HL-60 (cell line): ENCODE measurements at regions not wholly inside any gene's neighbourhood (a gene's known extent, or its start where the extent isn't known, plus 50 kb on each side); places are given as distances from the start of the nearest gene placed in this dataset.

Experiments used
- GABPA ChIP-seq: IDR thresholded peaks from 2 replicates; pipeline ENCODE4 v1.6.1; 2012; ENCODE audit warnings: low read depth
- POLR2AphosphoS5 ChIP-seq: IDR thresholded peaks from 2 replicates; pipeline ENCODE4 v1.6.1; 2012; ENCODE audit warnings: low read depth
- TF ChIP-seq, protein P1 (sequence below): IDR thresholded peaks from one replicate; pipeline ENCODE4 v1.5.1; 2011; ENCODE audit warnings: low read length, control low read depth, inconsistent platforms; ENCODE audit not compliant: insufficient read depth
- TF ChIP-seq, protein P2 (sequence below): IDR thresholded peaks from 2 replicates; pipeline ENCODE4 v1.6.1; 2012; ENCODE audit warnings: low read depth; ENCODE audit not compliant: insufficient replicate concordance

GRCh38 chr2:224222974-224223373, 178.9 kb downstream of the FAM124B start:
- TF ChIP-seq, protein P1, sequence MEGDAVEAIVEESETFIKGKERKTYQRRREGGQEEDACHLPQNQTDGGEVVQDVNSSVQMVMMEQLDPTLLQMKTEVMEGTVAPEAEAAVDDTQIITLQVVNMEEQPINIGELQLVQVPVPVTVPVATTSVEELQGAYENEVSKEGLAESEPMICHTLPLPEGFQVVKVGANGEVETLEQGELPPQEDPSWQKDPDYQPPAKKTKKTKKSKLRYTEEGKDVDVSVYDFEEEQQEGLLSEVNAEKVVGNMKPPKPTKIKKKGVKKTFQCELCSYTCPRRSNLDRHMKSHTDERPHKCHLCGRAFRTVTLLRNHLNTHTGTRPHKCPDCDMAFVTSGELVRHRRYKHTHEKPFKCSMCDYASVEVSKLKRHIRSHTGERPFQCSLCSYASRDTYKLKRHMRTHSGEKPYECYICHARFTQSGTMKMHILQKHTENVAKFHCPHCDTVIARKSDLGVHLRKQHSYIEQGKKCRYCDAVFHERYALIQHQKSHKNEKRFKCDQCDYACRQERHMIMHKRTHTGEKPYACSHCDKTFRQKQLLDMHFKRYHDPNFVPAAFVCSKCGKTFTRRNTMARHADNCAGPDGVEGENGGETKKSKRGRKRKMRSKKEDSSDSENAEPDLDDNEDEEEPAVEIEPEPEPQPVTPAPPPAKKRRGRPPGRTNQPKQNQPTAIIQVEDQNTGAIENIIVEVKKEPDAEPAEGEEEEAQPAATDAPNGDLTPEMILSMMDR, result no peak
- TF ChIP-seq, protein P2, sequence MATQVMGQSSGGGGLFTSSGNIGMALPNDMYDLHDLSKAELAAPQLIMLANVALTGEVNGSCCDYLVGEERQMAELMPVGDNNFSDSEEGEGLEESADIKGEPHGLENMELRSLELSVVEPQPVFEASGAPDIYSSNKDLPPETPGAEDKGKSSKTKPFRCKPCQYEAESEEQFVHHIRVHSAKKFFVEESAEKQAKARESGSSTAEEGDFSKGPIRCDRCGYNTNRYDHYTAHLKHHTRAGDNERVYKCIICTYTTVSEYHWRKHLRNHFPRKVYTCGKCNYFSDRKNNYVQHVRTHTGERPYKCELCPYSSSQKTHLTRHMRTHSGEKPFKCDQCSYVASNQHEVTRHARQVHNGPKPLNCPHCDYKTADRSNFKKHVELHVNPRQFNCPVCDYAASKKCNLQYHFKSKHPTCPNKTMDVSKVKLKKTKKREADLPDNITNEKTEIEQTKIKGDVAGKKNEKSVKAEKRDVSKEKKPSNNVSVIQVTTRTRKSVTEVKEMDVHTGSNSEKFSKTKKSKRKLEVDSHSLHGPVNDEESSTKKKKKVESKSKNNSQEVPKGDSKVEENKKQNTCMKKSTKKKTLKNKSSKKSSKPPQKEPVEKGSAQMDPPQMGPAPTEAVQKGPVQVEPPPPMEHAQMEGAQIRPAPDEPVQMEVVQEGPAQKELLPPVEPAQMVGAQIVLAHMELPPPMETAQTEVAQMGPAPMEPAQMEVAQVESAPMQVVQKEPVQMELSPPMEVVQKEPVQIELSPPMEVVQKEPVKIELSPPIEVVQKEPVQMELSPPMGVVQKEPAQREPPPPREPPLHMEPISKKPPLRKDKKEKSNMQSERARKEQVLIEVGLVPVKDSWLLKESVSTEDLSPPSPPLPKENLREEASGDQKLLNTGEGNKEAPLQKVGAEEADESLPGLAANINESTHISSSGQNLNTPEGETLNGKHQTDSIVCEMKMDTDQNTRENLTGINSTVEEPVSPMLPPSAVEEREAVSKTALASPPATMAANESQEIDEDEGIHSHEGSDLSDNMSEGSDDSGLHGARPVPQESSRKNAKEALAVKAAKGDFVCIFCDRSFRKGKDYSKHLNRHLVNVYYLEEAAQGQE, result no peak
- no peak for TF ChIP-seq POLR2AphosphoS5
- no peak for TF ChIP-seq GABPA
